AG09319 (cell line): ENCODE measurements at regions not wholly inside any gene's neighbourhood (a gene's known extent, or its start where the extent isn't known, plus 50 kb on each side); places are given as distances from the start of the nearest gene placed in this dataset.
"Not testable (repeated sequence)": the region's sequence is repeated elsewhere in the genome, so short reads cannot be mapped to it uniquely, and the experiment has no call there.

Experiments used
- DNase-seq: peaks from one replicate; pipeline ENCODE4 v3.0.0-alpha.2; 2010; ENCODE audit warnings: low read depth; ENCODE audit errors: extremely low read depth
- TF ChIP-seq, protein P1 (sequence below): IDR thresholded peaks from 2 replicates; pipeline ENCODE4 v1.5.1; 2011; ENCODE audit warnings: low read depth, mild to moderate bottlenecking, inconsistent platforms, low read length, moderate library complexity

DNA sequence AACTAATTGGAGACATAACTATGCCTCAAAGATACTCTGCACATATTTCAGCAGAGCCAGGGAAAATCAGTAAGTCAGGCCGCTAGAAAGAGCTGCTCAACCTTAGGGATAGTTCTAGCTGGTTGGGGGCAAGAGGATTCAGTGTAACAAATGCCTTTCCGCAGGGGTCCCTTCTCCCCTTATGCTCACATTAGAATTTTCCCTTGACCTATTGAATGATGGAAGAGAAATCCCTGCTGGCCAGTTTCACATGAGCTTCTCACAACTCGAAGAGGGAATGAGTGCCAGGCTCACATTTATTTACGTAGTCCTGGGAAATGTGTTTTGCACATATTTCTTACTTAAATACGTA is 66.2 kb upstream of the USP9X start:
- TF ChIP-seq, protein P1, sequence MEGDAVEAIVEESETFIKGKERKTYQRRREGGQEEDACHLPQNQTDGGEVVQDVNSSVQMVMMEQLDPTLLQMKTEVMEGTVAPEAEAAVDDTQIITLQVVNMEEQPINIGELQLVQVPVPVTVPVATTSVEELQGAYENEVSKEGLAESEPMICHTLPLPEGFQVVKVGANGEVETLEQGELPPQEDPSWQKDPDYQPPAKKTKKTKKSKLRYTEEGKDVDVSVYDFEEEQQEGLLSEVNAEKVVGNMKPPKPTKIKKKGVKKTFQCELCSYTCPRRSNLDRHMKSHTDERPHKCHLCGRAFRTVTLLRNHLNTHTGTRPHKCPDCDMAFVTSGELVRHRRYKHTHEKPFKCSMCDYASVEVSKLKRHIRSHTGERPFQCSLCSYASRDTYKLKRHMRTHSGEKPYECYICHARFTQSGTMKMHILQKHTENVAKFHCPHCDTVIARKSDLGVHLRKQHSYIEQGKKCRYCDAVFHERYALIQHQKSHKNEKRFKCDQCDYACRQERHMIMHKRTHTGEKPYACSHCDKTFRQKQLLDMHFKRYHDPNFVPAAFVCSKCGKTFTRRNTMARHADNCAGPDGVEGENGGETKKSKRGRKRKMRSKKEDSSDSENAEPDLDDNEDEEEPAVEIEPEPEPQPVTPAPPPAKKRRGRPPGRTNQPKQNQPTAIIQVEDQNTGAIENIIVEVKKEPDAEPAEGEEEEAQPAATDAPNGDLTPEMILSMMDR: no peak
- no peak for DNase-seq

GRCh38 chrX:41022566-41022965 is 62.7 kb upstream of the USP9X start:
- TF ChIP-seq, protein P1: no peak
- no peak for DNase-seq

DNA sequence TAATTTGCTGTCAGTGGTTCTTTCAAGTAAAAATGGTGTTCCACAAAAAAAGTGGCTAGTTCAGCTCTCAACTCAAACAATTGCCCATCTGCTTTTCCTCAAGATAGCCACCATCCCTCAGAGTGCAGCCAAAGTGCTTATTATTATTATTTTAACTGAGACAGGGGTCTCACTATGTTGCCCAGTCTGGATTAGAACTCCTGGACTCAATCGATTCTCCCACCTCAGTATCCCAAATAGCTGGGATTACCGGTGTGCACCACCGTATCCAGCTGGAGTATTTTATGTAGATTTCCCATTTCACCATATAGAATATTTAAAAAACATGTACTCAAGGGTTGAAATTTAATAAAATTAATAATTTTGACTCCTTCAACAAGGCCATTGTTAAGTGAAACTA is 62.1 kb upstream of the USP9X start:
- DNase-seq: no peak
- TF ChIP-seq, protein P1: no peak

DNA sequence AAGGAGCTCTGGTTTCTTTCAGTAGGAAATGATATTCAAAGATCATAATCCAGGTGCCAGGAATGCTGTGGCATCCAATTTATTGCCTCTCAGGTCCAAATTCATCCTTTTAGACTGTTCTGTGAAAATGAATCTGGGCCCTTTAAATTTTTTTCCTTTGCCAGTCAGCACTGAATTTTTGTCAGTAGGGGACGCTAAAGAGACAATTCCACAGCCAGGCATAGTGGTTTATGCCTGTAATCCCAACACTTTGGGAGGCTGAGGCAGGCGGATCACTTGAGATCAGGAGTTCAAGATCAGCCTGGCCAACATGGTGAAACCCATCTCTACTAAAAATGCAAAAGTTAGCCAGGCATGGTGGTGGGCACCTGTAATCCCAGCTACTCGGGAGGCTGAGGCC is 60.9 kb upstream of the USP9X start:
- not testable (repeated sequence) for DNase-seq

DNA sequence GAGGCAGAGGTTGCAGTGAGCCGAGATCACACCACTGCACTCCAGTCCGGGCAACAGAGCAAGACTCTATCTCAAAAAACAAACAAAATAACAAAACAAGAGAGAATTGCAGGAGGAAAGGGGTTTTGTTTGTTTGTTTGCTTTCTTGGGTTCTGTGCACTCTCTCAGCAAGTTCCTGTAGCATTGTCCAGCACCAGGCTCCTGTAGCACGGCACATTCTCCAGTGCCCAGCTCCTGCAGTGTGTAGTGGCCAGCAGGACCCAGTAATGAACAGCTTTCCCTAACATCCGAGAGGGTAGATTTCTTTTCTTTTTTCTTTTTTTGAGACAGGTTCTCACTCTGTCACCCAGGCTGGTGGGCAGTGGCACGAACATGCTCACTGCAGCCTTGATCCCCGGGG is 60.5 kb upstream of the USP9X start:
- TF ChIP-seq, protein P1: no peak
- no peak for DNase-seq

DNA sequence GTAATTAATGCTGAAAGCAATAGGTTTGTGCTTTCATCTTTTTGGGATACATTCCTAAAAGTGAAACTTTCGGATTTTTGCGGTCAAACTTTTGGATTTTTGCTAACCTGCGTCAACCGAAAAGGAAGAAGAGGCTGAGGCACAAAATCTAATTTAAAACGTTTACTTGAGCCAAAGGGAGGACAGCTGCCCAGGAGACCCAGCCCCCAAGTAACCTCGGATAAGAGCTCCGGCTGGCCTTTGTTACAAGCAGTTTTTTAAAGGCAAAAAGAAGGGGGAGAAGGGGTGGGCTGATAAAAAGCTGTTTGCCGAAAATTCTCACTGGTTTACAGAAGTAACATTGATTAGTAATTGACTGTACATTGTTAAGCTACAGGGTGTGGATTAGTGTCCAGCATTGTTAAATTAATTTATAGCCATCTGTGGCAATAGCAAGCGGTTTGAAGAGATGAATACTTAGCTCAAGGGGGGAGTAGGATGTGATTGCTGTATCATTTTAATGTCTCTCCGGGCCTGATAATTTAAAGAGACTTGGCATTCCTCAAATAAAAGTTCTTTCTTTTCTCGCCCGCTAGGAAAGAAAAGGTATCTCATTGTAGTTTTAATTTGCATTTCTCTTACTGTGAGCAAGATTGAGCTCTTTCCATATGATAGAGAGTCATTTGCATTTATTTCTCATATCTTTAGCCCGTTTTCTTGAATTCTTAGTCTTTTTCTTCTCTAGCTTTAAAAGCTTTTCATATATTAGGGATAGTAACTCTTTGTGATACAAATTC is 59.1 kb upstream of the USP9X start:
- DNase-seq: no peak
- TF ChIP-seq, protein P1: no peak

DNA sequence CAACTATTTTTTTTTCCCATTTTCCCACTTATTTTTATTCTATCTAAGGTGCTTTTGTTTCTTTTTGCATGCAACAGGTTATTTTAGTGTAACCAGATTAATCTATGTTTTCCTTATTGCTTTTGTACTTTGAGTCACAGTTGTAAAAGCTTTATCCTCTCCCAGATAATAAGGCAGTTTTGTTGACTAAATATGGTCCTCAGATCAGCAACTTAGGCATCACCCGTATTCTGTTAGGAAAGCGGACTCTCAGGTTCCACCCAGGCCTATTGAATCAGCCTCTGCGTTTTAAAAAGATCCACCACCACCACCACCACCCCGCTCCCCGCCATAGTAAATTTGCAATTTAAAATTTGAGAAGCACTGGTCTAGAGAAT is 58.6 kb upstream of the USP9X start:
- TF ChIP-seq, protein P1: no peak
- DNase-seq: no peak

GRCh38 chrX:41029332-41029731 is 55.9 kb upstream of the USP9X start:
- TF ChIP-seq, protein P1: no peak
- no peak for DNase-seq
